ENCODE measurements at regions not wholly inside any gene's neighbourhood (a gene's known extent, or its start where the extent isn't known, plus 50 kb on each side); places are given as distances from the start of the nearest gene placed in this dataset.

- TF ChIP-seq CTCF (IDR thresholded peaks at IDR 0.05) (no peak), POLR2A (IDR thresholded peaks at IDR 0.05) (no peak), POLR2AphosphoS5 (IDR thresholded peaks at IDR 0.05; ENCODE audit: insufficient read depth in 1 of 2, low read depth in 1 of 2) (no peak)
Observed at GRCh38 chr4:181168011-181168805, 1075.0 kb upstream of the TENM3 start.

All from vagina (tissue), 2 donors.